Suprapubic skin (tissue), 4 donors: ENCODE measurements at regions not wholly inside any gene's neighbourhood (a gene's known extent, or its start where the extent isn't known, plus 50 kb on each side); places are given as distances from the start of the nearest gene placed in this dataset.

ENCODE experiments used
- EP300 ChIP-seq: sonication (generic); formaldehyde crosslinking; IDR thresholded peaks from one replicate; pipeline ENCODE4 v1.6.1; 2017; ENCODE audit warnings: antibody characterized with exemption
- POLR2A ChIP-seq, 2 donors: fragments of 450-650 bp; IDR thresholded peaks; one replicate each; pipeline ENCODE4 v1.6.1; 2017; ENCODE audit warnings: antibody characterized with exemption in 2 of 2, mild to moderate bottlenecking in 2 of 2, moderate library complexity in 2 of 2
- POLR2AphosphoS5 ChIP-seq, 3 donors: sonication (generic); formaldehyde crosslinking; IDR thresholded peaks; one replicate each; pipeline ENCODE4 v1.6.1; 2017; ENCODE audit warnings: antibody characterized with exemption in 3 of 3
- TF ChIP-seq, protein P1 (sequence below), 2 donors: fragments of 200-600 bp in 1 of 2; fragments of 450-650 bp in 1 of 2; sonication (generic) in 1 of 2; IDR thresholded peaks; one replicate each; pipeline ENCODE4 v1.5.1; 2016 to 2019; ENCODE audit warnings: antibody characterized with exemption in 2 of 2, mild to moderate bottlenecking in 1 of 2, moderate library complexity in 1 of 2

DNA sequence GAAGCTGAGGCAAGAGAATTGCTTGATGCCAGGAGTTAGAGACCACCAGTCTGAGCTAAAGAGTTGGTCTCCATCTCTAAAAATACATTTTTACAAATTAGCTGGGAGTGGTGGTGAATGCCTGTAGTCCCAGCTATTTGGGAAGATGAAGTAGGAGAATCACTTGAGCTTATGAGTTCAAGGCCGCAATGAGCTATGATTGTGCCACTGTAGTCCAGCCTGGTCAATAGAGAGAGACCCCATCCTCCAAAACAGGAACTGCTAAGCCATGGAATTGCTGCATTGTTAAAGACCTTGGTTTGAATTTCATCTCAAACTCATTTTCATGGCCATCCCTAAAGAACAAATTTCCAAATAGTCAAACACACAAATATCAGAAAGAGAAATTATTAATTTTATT, 113.9 kb upstream of the AGTR1 start:
- TF ChIP-seq, protein P1, sequence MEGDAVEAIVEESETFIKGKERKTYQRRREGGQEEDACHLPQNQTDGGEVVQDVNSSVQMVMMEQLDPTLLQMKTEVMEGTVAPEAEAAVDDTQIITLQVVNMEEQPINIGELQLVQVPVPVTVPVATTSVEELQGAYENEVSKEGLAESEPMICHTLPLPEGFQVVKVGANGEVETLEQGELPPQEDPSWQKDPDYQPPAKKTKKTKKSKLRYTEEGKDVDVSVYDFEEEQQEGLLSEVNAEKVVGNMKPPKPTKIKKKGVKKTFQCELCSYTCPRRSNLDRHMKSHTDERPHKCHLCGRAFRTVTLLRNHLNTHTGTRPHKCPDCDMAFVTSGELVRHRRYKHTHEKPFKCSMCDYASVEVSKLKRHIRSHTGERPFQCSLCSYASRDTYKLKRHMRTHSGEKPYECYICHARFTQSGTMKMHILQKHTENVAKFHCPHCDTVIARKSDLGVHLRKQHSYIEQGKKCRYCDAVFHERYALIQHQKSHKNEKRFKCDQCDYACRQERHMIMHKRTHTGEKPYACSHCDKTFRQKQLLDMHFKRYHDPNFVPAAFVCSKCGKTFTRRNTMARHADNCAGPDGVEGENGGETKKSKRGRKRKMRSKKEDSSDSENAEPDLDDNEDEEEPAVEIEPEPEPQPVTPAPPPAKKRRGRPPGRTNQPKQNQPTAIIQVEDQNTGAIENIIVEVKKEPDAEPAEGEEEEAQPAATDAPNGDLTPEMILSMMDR (IDR thresholded peaks at IDR 0.05) = no peak
- no peak for TF ChIP-seq POLR2A (IDR thresholded peaks at IDR 0.05)
- TF ChIP-seq EP300 = no peak
- TF ChIP-seq POLR2AphosphoS5 (IDR thresholded peaks at IDR 0.05) = no peak
